GM12864 (cell line): ENCODE measurements at regions not wholly inside any gene's neighbourhood (a gene's known extent, or its start where the extent isn't known, plus 50 kb on each side); places are given as distances from the start of the nearest gene placed in this dataset.

Experiments
- DNase-seq: peaks from one replicate; pipeline ENCODE4 v3.0.0-alpha.2; 2011; ENCODE audit warnings: low read depth
- H3K4me3 ChIP-seq: 2 replicates; pipeline ENCODE4 v1.5.1; 2011; ENCODE audit warnings: mild to moderate bottlenecking, low read depth, low read length, control low read depth
- CTCF ChIP-seq: IDR thresholded peaks from 2 replicates; pipeline ENCODE4 v1.5.1; 2011; ENCODE audit warnings: low read depth, mild to moderate bottlenecking, moderate library complexity, low read length, control low read depth, inconsistent platforms; ENCODE audit errors: missing control alignments

GRCh38 chr5:51273021-51273420 lies 110.2 kb upstream of the ISL1 start:
- no peak for TF ChIP-seq CTCF
- H3K4me3 ChIP-seq, result no peak overlapping the region
- no peak for DNase-seq

GRCh38 chr5:51273871-51274270 lies 109.4 kb upstream of the ISL1 start:
- DNase-seq, result no peak
- no peak for TF ChIP-seq CTCF
- H3K4me3 ChIP-seq, result no peak overlapping the region

GRCh38 chr5:51275428-51275827 lies 107.8 kb upstream of the ISL1 start:
- no peak overlapping the region for H3K4me3 ChIP-seq
- no peak for DNase-seq
- TF ChIP-seq CTCF, result no peak

DNA sequence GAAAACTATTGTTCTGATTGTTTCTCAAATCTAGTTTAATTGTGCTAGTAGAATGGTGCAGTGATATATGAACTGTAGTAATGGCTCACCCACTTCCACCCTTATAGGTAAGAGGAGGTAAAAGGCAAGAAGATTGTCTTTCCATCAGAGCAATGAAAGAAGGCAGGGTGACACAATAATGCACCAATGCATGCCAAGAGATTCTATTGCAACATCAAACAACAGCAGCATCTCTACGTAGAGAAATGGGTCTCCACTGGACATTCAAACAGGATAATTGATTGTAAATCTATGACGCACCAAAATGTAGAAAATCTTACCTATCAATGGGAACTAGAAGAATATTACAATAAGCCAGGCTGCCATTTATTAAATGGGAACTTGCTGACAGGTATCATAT lies 107.0 kb upstream of the ISL1 start:
- no peak for TF ChIP-seq CTCF
- no peak for DNase-seq

DNA sequence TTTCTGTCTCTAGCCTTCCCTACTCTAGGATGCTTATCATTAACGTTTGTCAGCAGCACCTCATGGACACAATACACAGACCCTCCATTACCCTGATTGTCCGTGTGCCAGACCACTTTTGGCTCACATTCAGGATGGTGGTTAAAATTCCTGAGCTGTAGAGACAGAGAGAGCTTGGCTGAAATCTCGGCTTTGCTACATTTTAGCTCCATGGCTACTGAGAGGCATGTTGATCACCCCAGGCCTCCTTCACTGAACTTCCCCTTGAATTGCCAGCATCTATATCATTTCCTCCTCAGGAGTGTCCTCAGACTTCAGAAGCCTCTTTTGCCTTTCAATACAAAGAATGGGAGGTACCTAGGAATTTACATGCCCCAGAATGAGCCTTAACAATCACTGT lies 104.7 kb upstream of the ISL1 start:
- no peak for DNase-seq
- H3K4me3 ChIP-seq, result no peak overlapping the region
- no peak for TF ChIP-seq CTCF

More for the DNA sequence above, 107.0 kb upstream of the ISL1 start:
- H3K4me3 ChIP-seq, result no peak overlapping the region

DNA sequence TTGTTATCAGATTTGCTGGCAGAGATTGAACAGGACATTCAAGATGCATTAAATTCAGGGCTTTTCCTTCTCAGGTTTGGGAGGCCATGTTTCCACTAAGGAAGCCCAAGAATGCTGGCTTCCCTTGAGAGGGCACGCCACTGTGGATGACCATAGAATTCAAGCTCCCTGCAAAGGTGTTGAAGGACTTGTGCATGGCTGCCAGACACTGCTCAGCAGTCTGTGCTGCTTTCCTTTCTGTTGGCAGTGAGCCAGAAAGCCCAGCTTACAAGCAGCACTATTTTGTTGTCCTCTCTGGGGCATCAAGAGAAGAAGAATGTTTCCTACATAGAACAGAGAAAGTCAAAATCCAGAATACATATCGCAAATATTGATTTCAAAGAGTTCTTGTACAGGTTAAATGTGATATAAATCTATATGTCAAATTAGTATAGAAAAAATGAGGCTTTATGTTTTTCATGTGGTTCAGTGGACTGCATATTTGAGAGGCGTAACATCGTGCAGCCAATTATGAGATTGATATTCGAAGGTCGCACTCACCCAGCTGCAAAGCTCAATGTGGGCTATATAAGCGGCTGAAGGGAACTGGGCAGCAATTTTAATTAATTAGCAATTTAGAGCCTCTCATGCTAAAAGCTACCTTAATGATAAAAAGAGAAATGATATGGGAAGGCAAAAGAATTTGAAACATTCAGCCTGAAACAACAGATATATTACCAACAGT lies 103.1 kb upstream of the ISL1 start:
- no peak for TF ChIP-seq CTCF
- no peak for DNase-seq
- no peak overlapping the region for H3K4me3 ChIP-seq

DNA sequence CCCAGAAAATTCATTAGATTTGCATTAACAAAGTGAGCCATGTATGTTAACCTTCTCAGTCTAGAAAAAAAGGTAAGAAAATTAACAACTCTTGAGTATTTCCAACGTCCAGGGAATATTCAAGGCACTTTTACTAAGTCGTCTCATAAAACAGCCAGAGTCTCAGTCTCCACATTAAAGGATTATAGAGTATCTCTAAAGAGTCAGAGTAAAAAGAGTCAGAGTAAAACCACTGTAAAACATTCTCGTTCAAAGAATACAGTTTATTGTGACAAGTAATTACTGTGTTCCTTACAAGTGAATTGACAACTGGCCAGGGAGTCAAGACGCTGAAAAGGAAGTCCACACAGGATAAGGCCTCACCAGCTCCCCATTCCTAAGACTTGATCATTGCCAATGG lies 97.2 kb upstream of the ISL1 start:
- no peak for DNase-seq
- no peak overlapping the region for H3K4me3 ChIP-seq
- TF ChIP-seq CTCF, result no peak
